Liver (tissue), 9 donors: ENCODE measurements at regions not wholly inside any gene's neighbourhood (a gene's known extent, or its start where the extent isn't known, plus 50 kb on each side); places are given as distances from the start of the nearest gene placed in this dataset. TPM values are rescaled to one million over a fixed set of nuclear protein-coding genes. Genes with fewer than 3 reads are reported as not detected.
"Not testable (repeated sequence)": the region's sequence is repeated elsewhere in the genome, so short reads cannot be mapped to it uniquely, and the experiment has no call there.

Source experiments
- DNase-seq: peaks from one replicate; pipeline ENCODE4 v3.0.0-alpha.2; 2017; ENCODE audit warnings: low spot score
- H3K27ac ChIP-seq, 2 donors: one replicate each; pipeline ENCODE4 v1.7.0; 2013; ENCODE audit warnings: inconsistent platforms in 2 of 2, low read length in 2 of 2, control low read depth in 1 of 2, low read depth in 1 of 2, mild to moderate bottlenecking in 1 of 2
- H3K27me3 ChIP-seq, 4 donors: one replicate each; pipeline versions ENCODE4 v1.6.1 to v1.7.0; 2013; ENCODE audit warnings: low read length in 3 of 4, inconsistent platforms in 1 of 4, mild to moderate bottlenecking in 1 of 4, moderate library complexity in 1 of 4; ENCODE audit not compliant: control insufficient read depth in 4 of 4, insufficient read depth in 4 of 4
- H3K36me3 ChIP-seq, 4 donors: one replicate each; pipeline versions ENCODE4 v1.6.1 to v1.7.0; 2013; ENCODE audit warnings: low read length in 3 of 4, mild to moderate bottlenecking in 3 of 4, low read depth in 1 of 4, moderate library complexity in 1 of 4; ENCODE audit not compliant: control insufficient read depth in 4 of 4, insufficient read depth in 3 of 4
- H3K4me1 ChIP-seq, 4 donors: one replicate each; pipeline versions ENCODE4 v1.6.1 to v1.7.0; 2013; ENCODE audit warnings: low read length in 3 of 4, mild to moderate bottlenecking in 3 of 4, moderate library complexity in 1 of 4; ENCODE audit not compliant: control insufficient read depth in 4 of 4, insufficient read depth in 4 of 4
- H3K4me3 ChIP-seq, 3 donors: one replicate each; pipeline versions ENCODE4 v1.6.1 to v1.7.0; 2013; ENCODE audit warnings: low read length in 3 of 3, control low read depth in 1 of 3, low read depth in 1 of 3, mild to moderate bottlenecking in 1 of 3
- H3K9ac ChIP-seq, 2 donors: one replicate each; pipeline ENCODE4 v1.7.0; 2013; ENCODE audit warnings: low read length in 2 of 2, mild to moderate bottlenecking in 2 of 2, moderate library complexity in 2 of 2, control low read depth in 1 of 2, low read depth in 1 of 2
- H3K9me3 ChIP-seq, 4 donors: one replicate each; pipeline versions ENCODE4 v1.6.1 to v1.7.0; 2013; ENCODE audit warnings: low read length in 3 of 4; ENCODE audit not compliant: control insufficient read depth in 4 of 4
- EGR1 ChIP-seq, 2 donors: IDR thresholded peaks; 2 replicates each; pipeline ENCODE4 v1.6.1; 2016 to 2018; ENCODE audit warnings: antibody characterized with exemption in 2 of 2, low read depth in 2 of 2
- FOXA1 ChIP-seq: IDR thresholded peaks from 2 replicates; pipeline ENCODE4 v1.6.1; 2016; ENCODE audit warnings: antibody characterized with exemption
- FOXA2 ChIP-seq: IDR thresholded peaks from 2 replicates; pipeline ENCODE4 v1.6.1; 2016; ENCODE audit warnings: antibody characterized with exemption
- GABPA ChIP-seq, 2 donors: IDR thresholded peaks in 1 of 2; conservative IDR thresholded peaks in 1 of 2; 2 replicates each; pipeline ENCODE4 v1.6.1; 2016; ENCODE audit warnings: antibody characterized with exemption in 2 of 2, mild to moderate bottlenecking in 1 of 2, moderate library complexity in 1 of 2
- HNF4A ChIP-seq, 2 donors: conservative IDR thresholded peaks; 2 replicates each; pipeline ENCODE4 v1.6.1; 2016; ENCODE audit warnings: antibody characterized with exemption in 2 of 2, mild to moderate bottlenecking in 2 of 2
- HNF4G ChIP-seq: IDR thresholded peaks from 2 replicates; pipeline ENCODE4 v1.6.1; 2016; ENCODE audit warnings: antibody characterized with exemption
- JUND ChIP-seq, 2 donors: IDR thresholded peaks; 2 replicates each; pipeline ENCODE4 v1.6.1; 2016; ENCODE audit warnings: antibody characterized with exemption in 2 of 2
- NR2F2 ChIP-seq: IDR thresholded peaks from 2 replicates; pipeline ENCODE4 v1.6.1; 2016; ENCODE audit warnings: antibody characterized with exemption
- RAD21 ChIP-seq, 2 donors: IDR thresholded peaks; 2 replicates each; pipeline ENCODE4 v1.6.1; 2016; ENCODE audit warnings: antibody characterized with exemption in 2 of 2, mild to moderate bottlenecking in 2 of 2
- RXRA ChIP-seq, 2 donors: IDR thresholded peaks; 2 replicates each; pipeline ENCODE4 v1.6.1; 2017 to 2018; ENCODE audit warnings: antibody characterized with exemption in 2 of 2, mild to moderate bottlenecking in 1 of 2
- SP1 ChIP-seq: IDR thresholded peaks from 2 replicates; pipeline ENCODE4 v1.6.1; 2018; ENCODE audit warnings: antibody characterized with exemption, mild to moderate bottlenecking
- YY1 ChIP-seq: IDR thresholded peaks from 2 replicates; pipeline ENCODE4 v1.6.1; 2016; ENCODE audit warnings: antibody characterized with exemption, mild to moderate bottlenecking
- WGBS: extraction: QIAGEN DNeasy Blood & Tissue Kit; methylation state at CpG from one replicate; pipeline ENCODE4 v1.1.7; 2013; 5-methylcytosine and 5-hydroxymethylcytosine counted together
- small RNA-seq: library from RNA; depleted of rRNA; stranded (forward); fragments of <200 nt; gene quantifications from one replicate; pipeline ENCODE3, GENCODE V24; 2014
- TF ChIP-seq, protein P1 (sequence below): fragments of 150-350 bp; IDR thresholded peaks from 2 replicates; pipeline ENCODE4 v1.5.1; 2017; ENCODE audit warnings: improper control_type of control experiment, low read depth, low read length; ENCODE audit not compliant: missing input control
- TF ChIP-seq, protein P2 (sequence below): IDR thresholded peaks from 2 replicates; pipeline ENCODE4 v1.6.1; 2016; ENCODE audit warnings: antibody characterized with exemption, mild to moderate bottlenecking
- TF ChIP-seq, protein P3 (sequence below): IDR thresholded peaks from 2 replicates; pipeline ENCODE4 v1.6.1; 2016; ENCODE audit warnings: antibody characterized with exemption
- donor health status: healthy.
- donor health status: healthy.
- donor health status: healthy.
- donor health status: healthy.
- donor health status: healthy.

DNA sequence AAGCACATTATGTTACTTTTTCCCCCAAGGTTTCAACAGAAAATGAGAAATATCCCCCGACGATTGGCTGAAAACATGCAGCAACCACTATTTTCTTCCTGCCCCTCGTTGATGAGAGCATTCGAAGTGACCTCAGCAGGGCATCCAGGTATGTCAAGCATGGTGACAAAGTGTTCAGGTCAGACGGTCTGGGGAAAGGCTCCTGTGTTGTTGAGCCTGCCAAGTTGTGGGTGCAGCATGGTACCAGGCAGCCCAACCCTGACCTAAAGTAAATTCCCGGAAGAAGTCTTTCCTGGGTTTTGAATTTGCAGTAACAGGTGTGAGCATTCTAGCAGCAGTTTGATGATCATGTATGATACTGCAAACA lies 51.7 kb upstream of the SEC14L1 start:
- Histone ChIP-seq H3K36me3 (peaks cover 5 to 33% (median 14%) of the 10 kb centered on the region in 4 donors), H3K27me3 (peaks cover 0 to 3% (median 0%) of the 10 kb centered on the region in 4 donors), H3K9me3 (no peaks in the 10 kb centered on the region), H3K27ac (peak overlapping the region; percentile 78 to 92), H3K4me1 (peaks cover 2 to 18% (median 14%) of the 10 kb centered on the region in 4 donors), H3K4me3 (peak overlapping the region; percentile 84 to 98 (median 91)), H3K9ac (peak overlapping the region; percentile 80 to 96)
- WGBS, result 3% methylated on average over 6 of the region's 6 CpGs
- no peak for TF ChIP-seq SP1
- no peak for TF ChIP-seq GABPA (IDR thresholded peaks at IDR 0.05 in 1 of 2, conservative IDR thresholded peaks at IDR 0.05 in 1 of 2)
- TF ChIP-seq, protein P1, sequence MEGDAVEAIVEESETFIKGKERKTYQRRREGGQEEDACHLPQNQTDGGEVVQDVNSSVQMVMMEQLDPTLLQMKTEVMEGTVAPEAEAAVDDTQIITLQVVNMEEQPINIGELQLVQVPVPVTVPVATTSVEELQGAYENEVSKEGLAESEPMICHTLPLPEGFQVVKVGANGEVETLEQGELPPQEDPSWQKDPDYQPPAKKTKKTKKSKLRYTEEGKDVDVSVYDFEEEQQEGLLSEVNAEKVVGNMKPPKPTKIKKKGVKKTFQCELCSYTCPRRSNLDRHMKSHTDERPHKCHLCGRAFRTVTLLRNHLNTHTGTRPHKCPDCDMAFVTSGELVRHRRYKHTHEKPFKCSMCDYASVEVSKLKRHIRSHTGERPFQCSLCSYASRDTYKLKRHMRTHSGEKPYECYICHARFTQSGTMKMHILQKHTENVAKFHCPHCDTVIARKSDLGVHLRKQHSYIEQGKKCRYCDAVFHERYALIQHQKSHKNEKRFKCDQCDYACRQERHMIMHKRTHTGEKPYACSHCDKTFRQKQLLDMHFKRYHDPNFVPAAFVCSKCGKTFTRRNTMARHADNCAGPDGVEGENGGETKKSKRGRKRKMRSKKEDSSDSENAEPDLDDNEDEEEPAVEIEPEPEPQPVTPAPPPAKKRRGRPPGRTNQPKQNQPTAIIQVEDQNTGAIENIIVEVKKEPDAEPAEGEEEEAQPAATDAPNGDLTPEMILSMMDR, result no peak
- no peak for TF ChIP-seq FOXA1
- no peak for TF ChIP-seq RAD21 (IDR thresholded peaks at IDR 0.05)
- no peak for TF ChIP-seq HNF4G
- TF ChIP-seq NR2F2, result no peak
- no peak for TF ChIP-seq YY1
- no peak for TF ChIP-seq JUND (IDR thresholded peaks at IDR 0.05)
- TF ChIP-seq, protein P2, sequence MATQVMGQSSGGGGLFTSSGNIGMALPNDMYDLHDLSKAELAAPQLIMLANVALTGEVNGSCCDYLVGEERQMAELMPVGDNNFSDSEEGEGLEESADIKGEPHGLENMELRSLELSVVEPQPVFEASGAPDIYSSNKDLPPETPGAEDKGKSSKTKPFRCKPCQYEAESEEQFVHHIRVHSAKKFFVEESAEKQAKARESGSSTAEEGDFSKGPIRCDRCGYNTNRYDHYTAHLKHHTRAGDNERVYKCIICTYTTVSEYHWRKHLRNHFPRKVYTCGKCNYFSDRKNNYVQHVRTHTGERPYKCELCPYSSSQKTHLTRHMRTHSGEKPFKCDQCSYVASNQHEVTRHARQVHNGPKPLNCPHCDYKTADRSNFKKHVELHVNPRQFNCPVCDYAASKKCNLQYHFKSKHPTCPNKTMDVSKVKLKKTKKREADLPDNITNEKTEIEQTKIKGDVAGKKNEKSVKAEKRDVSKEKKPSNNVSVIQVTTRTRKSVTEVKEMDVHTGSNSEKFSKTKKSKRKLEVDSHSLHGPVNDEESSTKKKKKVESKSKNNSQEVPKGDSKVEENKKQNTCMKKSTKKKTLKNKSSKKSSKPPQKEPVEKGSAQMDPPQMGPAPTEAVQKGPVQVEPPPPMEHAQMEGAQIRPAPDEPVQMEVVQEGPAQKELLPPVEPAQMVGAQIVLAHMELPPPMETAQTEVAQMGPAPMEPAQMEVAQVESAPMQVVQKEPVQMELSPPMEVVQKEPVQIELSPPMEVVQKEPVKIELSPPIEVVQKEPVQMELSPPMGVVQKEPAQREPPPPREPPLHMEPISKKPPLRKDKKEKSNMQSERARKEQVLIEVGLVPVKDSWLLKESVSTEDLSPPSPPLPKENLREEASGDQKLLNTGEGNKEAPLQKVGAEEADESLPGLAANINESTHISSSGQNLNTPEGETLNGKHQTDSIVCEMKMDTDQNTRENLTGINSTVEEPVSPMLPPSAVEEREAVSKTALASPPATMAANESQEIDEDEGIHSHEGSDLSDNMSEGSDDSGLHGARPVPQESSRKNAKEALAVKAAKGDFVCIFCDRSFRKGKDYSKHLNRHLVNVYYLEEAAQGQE, result no peak
- no peak for TF ChIP-seq FOXA2
- TF ChIP-seq RXRA (IDR thresholded peaks at IDR 0.05), result no peak
- no peak for TF ChIP-seq EGR1 (IDR thresholded peaks at IDR 0.05; ENCODE audit: low read depth in 2 of 2)
- TF ChIP-seq, protein P3, sequence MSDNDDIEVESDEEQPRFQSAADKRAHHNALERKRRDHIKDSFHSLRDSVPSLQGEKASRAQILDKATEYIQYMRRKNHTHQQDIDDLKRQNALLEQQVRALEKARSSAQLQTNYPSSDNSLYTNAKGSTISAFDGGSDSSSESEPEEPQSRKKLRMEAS, result no peak
- DNase-seq, result no peak

DNA sequence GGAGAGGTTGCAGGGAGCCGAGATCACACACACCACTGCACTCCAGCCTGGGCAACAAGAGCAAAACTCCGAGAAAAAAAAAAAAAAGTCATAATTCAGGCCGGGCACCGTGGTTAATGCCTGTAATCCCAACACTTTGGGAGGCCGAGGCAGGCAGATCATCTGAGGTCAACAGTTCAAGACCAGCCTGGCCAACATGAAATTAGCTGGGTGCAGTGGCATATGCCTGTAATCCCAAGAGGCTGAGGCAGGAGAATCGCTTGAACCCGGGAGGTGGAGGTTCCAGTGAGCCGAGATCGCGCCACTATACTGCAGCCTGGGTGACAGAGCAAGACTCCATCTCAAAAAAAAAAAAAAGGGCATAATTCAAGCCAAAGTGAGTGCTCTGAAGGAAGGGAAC lies 50.8 kb upstream of the SEC14L1 start:
- WGBS, result 92% methylated on average over 10 of the region's 10 CpGs
- not testable (repeated sequence) for H3K9ac ChIP-seq, H3K27ac ChIP-seq, H3K9me3 ChIP-seq, DNase-seq, H3K27me3 ChIP-seq, H3K4me3 ChIP-seq
- Histone ChIP-seq H3K36me3 (peaks cover 5 to 40% (median 15%) of the 10 kb centered on the region in 4 donors), H3K4me1 (peaks cover 2 to 18% (median 14%) of the 10 kb centered on the region in 4 donors)

DNA sequence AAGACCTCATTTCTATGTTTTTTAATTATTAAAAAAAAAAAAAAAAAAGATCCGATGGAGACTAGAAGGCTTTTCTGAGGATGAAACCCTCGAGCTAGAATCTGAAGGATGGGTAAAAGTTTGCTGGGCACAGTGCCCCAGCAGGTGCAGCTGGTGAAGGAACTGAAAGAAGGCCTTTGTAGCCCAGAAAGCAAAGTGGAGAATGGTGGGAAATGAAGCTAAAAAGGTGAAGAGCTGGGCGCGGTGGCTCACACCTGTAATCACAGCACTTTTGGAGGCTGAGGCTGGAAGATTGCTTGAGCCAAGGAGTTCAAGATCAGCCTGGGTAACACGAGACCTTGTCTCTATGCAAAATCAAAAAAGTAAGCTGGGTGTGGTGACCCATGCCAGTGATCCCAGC lies 50.3 kb upstream of the SEC14L1 start:
- H3K36me3 ChIP-seq, result peaks cover 5 to 43% (median 16%) of the 10 kb centered on the region in 4 donors
- DNase-seq, result no peak
- TF ChIP-seq YY1, result no peak
- no peak for TF ChIP-seq HNF4A (conservative IDR thresholded peaks at IDR 0.05)
- peaks cover 0 to 3% (median 0%) of the 10 kb centered on the region in 4 donors for H3K27me3 ChIP-seq
- H3K9me3 ChIP-seq, result no peaks in the 10 kb centered on the region
- no peak overlapping the region for H3K27ac ChIP-seq
- H3K4me1 ChIP-seq, result peaks cover 2 to 18% (median 14%) of the 10 kb centered on the region in 4 donors
- 89% methylated on average over 5 of the region's 5 CpGs for WGBS
- no peak overlapping the region for H3K4me3 ChIP-seq
- H3K9ac ChIP-seq, result no peak overlapping the region

Small RNAs in the stretch of these regions (small RNA-seq; reads per million reads assigned to genes)
- not detected for gene RF00017
- not detected for gene SCARNA16
